ENCODE measurements at regions not wholly inside any gene's neighbourhood (a gene's known extent, or its start where the extent isn't known, plus 50 kb on each side); places are given as distances from the start of the nearest gene placed in this dataset.
"Not testable (repeated sequence)": the region's sequence is repeated elsewhere in the genome, so short reads cannot be mapped to it uniquely, and the experiment has no call there.

DNA sequence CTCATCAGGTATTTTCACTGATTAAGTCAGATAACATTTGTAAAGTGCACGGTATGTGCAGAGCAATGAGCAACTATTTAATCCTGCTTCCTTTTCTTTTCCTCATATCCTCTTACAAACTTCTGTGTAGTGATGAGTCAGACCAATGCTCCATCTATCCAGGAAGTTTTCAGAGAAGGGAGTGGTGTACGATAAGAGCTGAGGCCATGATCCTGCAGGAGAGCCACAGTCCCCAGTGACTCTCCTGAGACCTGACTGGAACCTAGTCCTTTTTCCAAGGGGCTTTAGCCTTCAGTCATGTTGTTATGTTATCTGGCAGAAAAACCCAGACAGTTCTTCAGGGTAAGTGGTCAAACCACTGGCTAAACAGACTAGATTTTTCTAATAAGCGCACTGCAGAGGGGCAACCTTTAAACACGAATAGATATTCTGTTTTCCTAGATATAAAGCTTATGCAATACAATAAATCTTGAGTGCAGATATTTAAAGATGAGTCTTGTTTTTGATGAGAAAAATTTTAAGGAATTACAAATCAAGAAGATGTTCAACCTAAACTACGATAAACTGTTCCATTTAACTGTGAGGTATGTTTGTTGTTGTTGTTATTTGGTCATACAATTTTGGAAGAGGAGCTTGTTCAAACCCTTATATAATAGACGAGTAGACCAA lies 110.5 kb upstream of the RAP2B start:
- DNase-seq (ENCODE audit: low spot score) = peak; percentile 70
- H3K9me2 ChIP-seq (replicated peaks; ENCODE audit: insufficient read depth) = no peaks in the 10 kb centered on the region
- H2AFZ ChIP-seq = peak overlapping the region; percentile 16
- no peaks in the 10 kb centered on the region for H3K9me3 ChIP-seq (ENCODE audit: low read depth)
- TF ChIP-seq EZH2phosphoT487 (IDR thresholded peaks at IDR 0.05; ENCODE audit: low read depth, severe bottlenecking, unreplicated experiment) = no peak
- TF ChIP-seq, protein P1, sequence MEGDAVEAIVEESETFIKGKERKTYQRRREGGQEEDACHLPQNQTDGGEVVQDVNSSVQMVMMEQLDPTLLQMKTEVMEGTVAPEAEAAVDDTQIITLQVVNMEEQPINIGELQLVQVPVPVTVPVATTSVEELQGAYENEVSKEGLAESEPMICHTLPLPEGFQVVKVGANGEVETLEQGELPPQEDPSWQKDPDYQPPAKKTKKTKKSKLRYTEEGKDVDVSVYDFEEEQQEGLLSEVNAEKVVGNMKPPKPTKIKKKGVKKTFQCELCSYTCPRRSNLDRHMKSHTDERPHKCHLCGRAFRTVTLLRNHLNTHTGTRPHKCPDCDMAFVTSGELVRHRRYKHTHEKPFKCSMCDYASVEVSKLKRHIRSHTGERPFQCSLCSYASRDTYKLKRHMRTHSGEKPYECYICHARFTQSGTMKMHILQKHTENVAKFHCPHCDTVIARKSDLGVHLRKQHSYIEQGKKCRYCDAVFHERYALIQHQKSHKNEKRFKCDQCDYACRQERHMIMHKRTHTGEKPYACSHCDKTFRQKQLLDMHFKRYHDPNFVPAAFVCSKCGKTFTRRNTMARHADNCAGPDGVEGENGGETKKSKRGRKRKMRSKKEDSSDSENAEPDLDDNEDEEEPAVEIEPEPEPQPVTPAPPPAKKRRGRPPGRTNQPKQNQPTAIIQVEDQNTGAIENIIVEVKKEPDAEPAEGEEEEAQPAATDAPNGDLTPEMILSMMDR (IDR thresholded peaks at IDR 0.05; ENCODE audit: poor library complexity) = no peak
- no peak overlapping the region for H3K4me2 ChIP-seq
- no peak overlapping the region for H3K4me3 ChIP-seq
- WGBS (ENCODE audit: low lambda C conversion rate, missing lambda C conversion rate) = 68% methylated on average over 6 of the region's 6 CpGs
- H3K27ac ChIP-seq = peak overlapping the region; percentile 78
- no peaks in the 10 kb centered on the region for H3K27me3 ChIP-seq
- no peaks in the 10 kb centered on the region for H4K20me1 ChIP-seq (ENCODE audit: insufficient read depth, poor library complexity, severe bottlenecking)
- H3K4me1 ChIP-seq (ENCODE audit: insufficient read depth) = peaks cover 4% of the 10 kb centered on the region
- H3K79me2 ChIP-seq = no peaks in the 10 kb centered on the region
- H3K36me3 ChIP-seq (replicated peaks; ENCODE audit: insufficient read depth, low read depth) = no peaks in the 10 kb centered on the region

GRCh38 chr3:153052096-153052460 lies 109.9 kb upstream of the RAP2B start:
- TF ChIP-seq EZH2phosphoT487 (IDR thresholded peaks at IDR 0.05; ENCODE audit: low read depth, severe bottlenecking, unreplicated experiment) = no peak
- TF ChIP-seq, protein P1 (IDR thresholded peaks at IDR 0.05; ENCODE audit: poor library complexity) = no peak
- no peak for TF ChIP-seq EZH2 (IDR thresholded peaks at IDR 0.05; ENCODE audit: borderline replicate concordance)
- peaks cover 4% of the 10 kb centered on the region for H3K4me1 ChIP-seq (ENCODE audit: insufficient read depth)
- no peak overlapping the region for H3K4me2 ChIP-seq
- no peaks in the 10 kb centered on the region for H3K27me3 ChIP-seq
- no peaks in the 10 kb centered on the region for H3K36me3 ChIP-seq (replicated peaks; ENCODE audit: insufficient read depth, low read depth)
- peak; percentile 74 for DNase-seq (ENCODE audit: low spot score)
- H3K9me3 ChIP-seq (ENCODE audit: low read depth) = no peaks in the 10 kb centered on the region
- no peak overlapping the region for H2AFZ ChIP-seq
- no peaks in the 10 kb centered on the region for H3K9me2 ChIP-seq (replicated peaks; ENCODE audit: insufficient read depth)
- no peaks in the 10 kb centered on the region for H3K79me2 ChIP-seq
- WGBS (ENCODE audit: low lambda C conversion rate, missing lambda C conversion rate) = 52% methylated on average over 4 of the region's 4 CpGs
- H3K4me3 ChIP-seq = no peak overlapping the region
- no peaks in the 10 kb centered on the region for H4K20me1 ChIP-seq (ENCODE audit: insufficient read depth, poor library complexity, severe bottlenecking)
- H3K27ac ChIP-seq = peak overlapping the region; percentile 78

DNA sequence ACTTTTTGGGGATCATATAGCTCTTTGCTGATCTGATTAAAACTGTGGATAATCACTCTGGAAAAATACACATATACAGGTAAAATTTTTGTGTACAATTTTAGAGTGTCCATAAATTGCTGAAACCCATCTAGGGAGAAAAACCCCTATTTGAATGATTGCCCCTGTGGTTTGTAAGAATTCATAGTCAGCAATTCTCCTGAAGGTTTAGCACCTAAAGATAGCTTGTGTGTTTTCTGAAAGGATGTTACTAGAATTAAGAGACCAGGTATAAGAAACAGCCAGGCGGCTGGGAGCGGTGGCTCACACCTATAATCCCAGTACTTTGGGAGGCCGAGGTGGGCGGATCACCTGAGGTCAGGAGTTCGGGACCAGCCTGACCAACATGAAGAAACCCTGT lies 106.8 kb upstream of the RAP2B start:
- 96% methylated on average over 5 of the region's 5 CpGs for WGBS (ENCODE audit: low lambda C conversion rate, missing lambda C conversion rate)
- Histone ChIP-seq H2AFZ (no peak overlapping the region), H3K9me2 (replicated peaks; ENCODE audit: insufficient read depth) (no peaks in the 10 kb centered on the region), H3K4me1 (ENCODE audit: insufficient read depth) (peaks cover 4% of the 10 kb centered on the region), H3K36me3 (replicated peaks; ENCODE audit: insufficient read depth, low read depth) (no peaks in the 10 kb centered on the region), H3K27me3 (no peaks in the 10 kb centered on the region), H3K9me3 (ENCODE audit: low read depth) (no peaks in the 10 kb centered on the region), H3K79me2 (no peaks in the 10 kb centered on the region), H4K20me1 (ENCODE audit: insufficient read depth, poor library complexity, severe bottlenecking) (no peaks in the 10 kb centered on the region), H3K27ac (no peak overlapping the region), H3K4me3 (no peak overlapping the region), H3K4me2 (no peak overlapping the region)
- TF ChIP-seq EZH2phosphoT487 (IDR thresholded peaks at IDR 0.05; ENCODE audit: low read depth, severe bottlenecking, unreplicated experiment) = no peak
- no peak for DNase-seq (ENCODE audit: low spot score)

GRCh38 chr3:153055779-153056178 lies 106.2 kb upstream of the RAP2B start:
- Histone ChIP-seq H3K79me2 (no peaks in the 10 kb centered on the region), H4K20me1 (ENCODE audit: insufficient read depth, poor library complexity, severe bottlenecking) (no peaks in the 10 kb centered on the region), H3K36me3 (replicated peaks; ENCODE audit: insufficient read depth, low read depth) (no peaks in the 10 kb centered on the region), H3K9me3 (ENCODE audit: low read depth) (no peaks in the 10 kb centered on the region), H3K4me3 (no peak overlapping the region), H2AFZ (no peak overlapping the region), H3K9me2 (replicated peaks; ENCODE audit: insufficient read depth) (no peaks in the 10 kb centered on the region), H3K4me2 (no peak overlapping the region), H3K27ac (no peak overlapping the region), H3K4me1 (ENCODE audit: insufficient read depth) (peaks cover 4% of the 10 kb centered on the region), H3K27me3 (no peaks in the 10 kb centered on the region)
- TF ChIP-seq, protein P1 (IDR thresholded peaks at IDR 0.05; ENCODE audit: poor library complexity) = no peak
- TF ChIP-seq EZH2 (IDR thresholded peaks at IDR 0.05; ENCODE audit: borderline replicate concordance) = no peak
- TF ChIP-seq EZH2phosphoT487 (IDR thresholded peaks at IDR 0.05; ENCODE audit: low read depth, severe bottlenecking, unreplicated experiment) = no peak
- 100% methylated on average over 1 of the region's 2 CpGs for WGBS (ENCODE audit: low lambda C conversion rate, missing lambda C conversion rate)
- no peak for DNase-seq (ENCODE audit: low spot score)

- H3K27me3 ChIP-seq; H3K27ac ChIP-seq; H3K79me2 ChIP-seq; H2AFZ ChIP-seq; H3K4me2 ChIP-seq; H3K4me3 ChIP-seq; H3K4me1 ChIP-seq (ENCODE audit: insufficient read depth); H3K9me3 ChIP-seq (ENCODE audit: low read depth); DNase-seq (ENCODE audit: low spot score); H4K20me1 ChIP-seq (ENCODE audit: insufficient read depth, poor library complexity, severe bottlenecking); H3K36me3 ChIP-seq (replicated peaks; ENCODE audit: insufficient read depth, low read depth); H3K9me2 ChIP-seq (replicated peaks; ENCODE audit: insufficient read depth): not testable (repeated sequence)
- 73% methylated on average over 6 of the region's 6 CpGs for WGBS (ENCODE audit: low lambda C conversion rate, missing lambda C conversion rate)
Observed at GRCh38 chr3:153058031-153058688, 103.9 kb upstream of the RAP2B start.
